Activated T-cell treated with anti-CD3 and anti-CD28 coated beads for 4 hours (primary cell): ENCODE measurements at regions not wholly inside any gene's neighbourhood (a gene's known extent, or its start where the extent isn't known, plus 50 kb on each side); places are given as distances from the start of the nearest gene placed in this dataset.
"Not testable (repeated sequence)": the region's sequence is repeated elsewhere in the genome, so short reads cannot be mapped to it uniquely, and the experiment has no call there.

Experiments used
- DNase-seq: peaks from one replicate; pipeline ENCODE4 v3.0.0-alpha.2; 2020

GRCh38 chr22:48937032-48937639 is 890.5 kb downstream of the BRD1 start:
- DNase-seq, result no peak

GRCh38 chr22:48936391-48936790 is 891.3 kb downstream of the BRD1 start:
- no peak for DNase-seq

- DNase-seq, result no peak
These were observed 893.2 kb downstream of the BRD1 start for GRCh38 chr22:48934446-48934845.

GRCh38 chr22:48931452-48931851 is 896.2 kb downstream of the BRD1 start:
- DNase-seq, result no peak

DNA sequence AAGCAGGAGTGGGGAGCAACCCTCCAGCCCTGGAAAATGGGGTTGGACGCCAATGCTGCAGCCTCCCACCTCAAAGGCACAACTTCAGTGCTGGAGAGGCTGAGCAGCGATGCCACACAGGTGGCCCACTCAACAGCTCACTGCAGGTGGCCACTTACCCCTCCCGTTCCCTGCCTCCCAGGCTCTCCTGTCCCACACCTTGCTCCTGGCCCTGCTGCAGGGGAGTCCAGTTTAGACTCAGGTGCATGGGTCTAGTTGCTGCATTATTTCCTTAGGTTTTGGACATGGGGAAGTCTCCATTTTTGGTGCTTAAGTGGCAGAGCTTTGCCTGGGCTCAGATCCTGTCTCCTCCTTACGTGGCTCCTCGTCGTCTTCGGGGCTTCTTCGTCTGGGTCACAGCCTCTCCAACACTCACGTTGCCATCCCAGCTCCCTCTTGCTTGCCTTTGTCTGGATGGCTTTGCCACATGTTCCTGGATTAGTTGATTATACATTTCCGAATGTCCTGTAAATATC is 898.3 kb downstream of the BRD1 start:
- DNase-seq, result no peak

DNA sequence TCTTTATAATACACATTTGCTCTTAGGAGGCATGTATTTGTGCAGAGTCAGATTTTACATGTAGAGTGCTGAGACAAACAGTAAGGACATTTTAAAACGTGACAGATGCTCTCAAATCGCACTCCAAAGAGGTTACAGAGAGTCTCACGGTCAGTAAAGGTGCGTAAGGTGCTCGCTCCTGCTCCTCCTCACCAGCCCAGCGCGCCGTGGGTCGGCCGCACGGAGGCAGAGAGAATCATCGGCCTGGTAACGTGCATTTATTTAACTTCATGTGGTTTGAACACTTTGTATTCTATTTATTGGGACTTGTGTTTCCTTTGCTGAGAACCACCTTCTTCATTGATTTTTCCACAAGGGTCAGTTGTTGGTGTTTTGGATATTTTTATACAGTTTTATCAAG is 900.1 kb downstream of the BRD1 start:
- DNase-seq, result no peak

DNA sequence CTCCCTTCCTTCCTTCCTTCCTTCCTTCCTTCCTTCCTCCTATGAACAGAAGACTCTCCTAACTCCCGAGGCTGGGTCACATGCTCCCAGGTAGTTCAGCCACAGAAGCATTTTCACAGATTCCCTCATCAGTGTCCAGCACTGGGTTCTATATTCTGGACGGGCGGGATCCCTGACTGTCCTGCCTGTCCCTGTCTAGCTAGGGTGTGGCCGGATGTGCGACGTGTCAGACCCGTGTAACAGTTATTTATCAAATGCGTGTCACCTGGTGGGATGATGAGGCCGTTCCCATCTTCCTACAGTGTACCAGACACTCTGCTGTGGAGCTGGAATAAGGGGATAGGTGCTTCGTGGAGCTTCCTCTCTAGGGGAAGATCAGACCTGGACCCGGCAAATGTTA is 901.0 kb downstream of the BRD1 start:
- DNase-seq, result no peak

DNA sequence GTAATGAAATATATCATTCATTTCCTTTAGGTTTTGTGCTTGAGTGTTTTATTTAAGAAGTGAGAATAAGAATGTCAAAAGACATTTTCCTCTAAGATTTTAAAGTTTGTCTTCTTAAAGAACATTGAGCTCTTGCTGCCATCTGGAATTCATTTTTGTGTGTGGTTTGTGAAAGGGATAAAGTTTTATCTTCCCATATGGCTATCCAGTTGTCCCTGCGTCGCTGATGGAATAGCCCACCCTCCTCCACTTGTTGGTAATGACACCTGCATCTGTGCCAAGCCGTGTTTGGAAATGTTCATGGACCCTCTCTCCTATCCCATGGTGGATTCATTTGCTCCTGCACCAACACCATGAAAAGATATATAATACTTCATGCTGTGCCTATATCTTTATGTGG is 901.5 kb downstream of the BRD1 start:
- DNase-seq, result no peak

- DNase-seq, result no peak
These were observed 902.2 kb downstream of the BRD1 start for GRCh38 chr22:48925450-48925849.

DNA sequence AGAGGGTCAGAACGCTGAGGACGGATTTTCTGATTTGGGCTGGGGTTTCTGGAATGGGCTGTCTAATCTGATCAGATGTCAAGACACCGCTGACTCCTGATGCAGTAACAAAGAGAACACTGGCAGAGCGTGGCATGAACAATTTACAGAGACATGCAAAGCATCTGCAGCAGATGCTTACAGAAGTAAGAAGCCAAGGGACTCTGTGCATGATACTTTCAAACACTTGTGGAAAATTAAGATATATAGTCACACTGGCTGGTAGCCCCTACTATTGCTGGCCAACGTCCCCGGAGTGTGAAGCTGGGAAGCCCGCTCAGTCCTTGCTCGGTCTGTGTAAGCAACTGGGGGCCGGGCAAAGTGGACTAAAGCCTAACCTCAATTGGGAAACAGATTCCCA is 903.7 kb downstream of the BRD1 start:
- DNase-seq, result no peak

DNA sequence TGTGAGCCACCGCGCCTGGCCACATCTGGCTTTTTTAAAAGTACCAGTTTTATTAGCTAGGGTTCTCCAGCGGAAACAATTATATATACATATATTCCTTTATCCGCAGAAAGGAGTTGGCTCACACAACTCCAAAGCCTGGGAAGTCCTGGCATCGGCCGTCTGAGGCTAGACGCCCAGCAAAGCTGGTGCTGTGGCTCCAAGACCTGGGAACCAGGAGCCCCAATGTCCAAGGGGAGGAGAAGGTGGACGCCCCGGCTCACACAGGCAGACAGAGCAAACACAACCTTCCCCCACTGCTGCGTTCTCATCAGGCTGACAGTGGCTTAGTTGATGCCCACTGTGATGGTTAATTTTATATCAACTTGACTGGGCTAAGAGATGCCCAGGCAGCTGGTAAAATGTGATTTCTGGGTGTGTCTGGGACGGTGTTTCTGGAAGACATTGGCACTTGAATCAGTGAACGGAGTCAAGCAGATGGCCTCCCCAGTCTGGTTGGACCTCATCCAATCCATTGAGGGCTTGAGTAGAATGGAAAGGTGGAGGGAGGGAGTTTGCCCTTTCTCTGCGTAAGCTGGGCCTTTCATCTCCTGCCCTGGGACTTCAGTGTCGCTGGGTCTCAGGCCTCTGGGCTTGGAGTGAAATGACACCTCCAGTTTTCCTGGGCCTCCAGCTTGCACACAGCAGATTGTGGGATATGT is 904.4 kb downstream of the BRD1 start:
- no peak for DNase-seq

DNA sequence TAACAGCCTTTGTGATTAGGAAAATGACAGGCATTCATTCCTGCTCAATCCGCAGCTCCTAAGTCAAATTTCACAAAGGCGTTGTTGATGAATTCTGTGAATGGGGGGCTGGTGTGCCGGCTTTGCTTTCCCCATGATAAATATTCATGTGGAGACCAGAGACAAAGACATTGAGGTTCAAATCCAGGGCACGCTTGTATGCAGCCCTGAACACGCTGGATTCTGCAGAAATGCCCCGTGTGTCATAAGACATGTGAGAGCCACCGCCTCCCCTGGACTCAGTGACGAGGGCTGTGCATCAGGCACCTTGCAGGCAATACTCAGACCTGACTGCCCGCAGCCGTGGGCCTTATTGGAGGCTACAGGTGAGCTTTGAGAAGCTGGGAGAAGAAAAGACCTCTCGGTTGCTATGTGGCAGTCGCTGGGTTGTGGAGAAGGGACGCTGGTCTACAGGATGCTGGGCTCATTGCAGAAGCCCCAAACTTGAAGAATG is 906.2 kb downstream of the BRD1 start:
- no peak for DNase-seq

- DNase-seq, result no peak
These were observed 906.9 kb downstream of the BRD1 start for GRCh38 chr22:48920776-48921241.

- DNase-seq, result no peak
These were observed 907.7 kb downstream of the BRD1 start for GRCh38 chr22:48919851-48920589.

GRCh38 chr22:48919187-48919590 is 908.5 kb downstream of the BRD1 start:
- no peak for DNase-seq

- DNase-seq, result no peak
These were observed 909.0 kb downstream of the BRD1 start for GRCh38 chr22:48918585-48919186.

DNA sequence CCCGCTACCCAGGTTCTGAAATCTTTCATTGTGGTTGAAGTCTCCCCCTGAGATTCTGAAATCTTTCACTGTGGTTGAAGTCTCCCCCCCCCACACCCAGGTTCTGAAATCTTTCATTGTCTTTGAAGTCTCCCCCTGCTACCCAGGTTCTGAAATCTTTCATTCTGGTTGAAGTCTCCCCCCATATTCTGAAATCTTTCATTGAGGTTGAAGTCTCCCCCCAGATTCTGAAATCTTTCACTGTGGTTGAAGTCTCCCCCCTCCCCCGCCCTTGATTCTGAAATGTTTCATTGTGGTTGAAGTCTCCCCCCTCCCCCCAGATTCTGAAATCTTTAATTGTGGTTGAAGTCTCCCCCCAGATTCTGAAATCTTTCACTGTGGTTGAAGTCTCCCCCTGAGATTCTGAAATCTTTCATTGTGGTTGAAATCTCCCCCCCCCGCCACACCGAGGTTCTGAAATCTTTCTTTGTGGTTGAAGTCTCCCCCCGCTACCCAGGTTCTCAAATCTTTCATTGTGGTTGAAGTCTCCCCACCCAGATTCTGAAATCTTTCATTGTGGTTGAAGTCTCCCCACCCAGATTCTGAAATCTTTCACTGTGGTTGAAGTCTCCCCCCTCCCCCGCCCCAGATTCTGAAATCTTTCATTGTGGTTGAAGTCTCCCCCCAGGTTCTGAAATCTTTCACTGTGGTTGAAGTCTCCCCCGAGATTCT is 915.2 kb downstream of the BRD1 start:
- DNase-seq, result not testable (repeated sequence)

DNA sequence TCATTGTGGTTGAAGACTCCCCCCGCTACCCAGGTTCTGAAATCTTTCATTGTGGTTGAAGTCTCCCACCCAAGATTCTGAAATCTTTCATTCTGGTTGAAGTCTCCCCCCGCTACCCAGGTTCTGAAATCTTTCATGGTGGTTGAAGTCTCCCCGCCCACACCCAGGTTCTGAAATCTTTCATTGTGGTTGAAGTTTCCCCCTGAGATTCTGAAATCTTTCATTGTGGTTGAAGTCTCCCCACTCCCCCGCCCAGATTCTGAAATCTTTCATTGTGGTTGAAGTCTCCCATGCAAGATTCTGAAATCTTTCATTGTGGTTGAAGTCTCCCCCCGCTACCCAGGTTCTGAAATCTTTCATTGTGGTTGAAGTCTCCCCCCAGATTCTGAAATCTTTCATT is 916.0 kb downstream of the BRD1 start:
- DNase-seq, result not testable (repeated sequence)

GRCh38 chr22:48911067-48911466 is 916.6 kb downstream of the BRD1 start:
- not testable (repeated sequence) for DNase-seq

DNA sequence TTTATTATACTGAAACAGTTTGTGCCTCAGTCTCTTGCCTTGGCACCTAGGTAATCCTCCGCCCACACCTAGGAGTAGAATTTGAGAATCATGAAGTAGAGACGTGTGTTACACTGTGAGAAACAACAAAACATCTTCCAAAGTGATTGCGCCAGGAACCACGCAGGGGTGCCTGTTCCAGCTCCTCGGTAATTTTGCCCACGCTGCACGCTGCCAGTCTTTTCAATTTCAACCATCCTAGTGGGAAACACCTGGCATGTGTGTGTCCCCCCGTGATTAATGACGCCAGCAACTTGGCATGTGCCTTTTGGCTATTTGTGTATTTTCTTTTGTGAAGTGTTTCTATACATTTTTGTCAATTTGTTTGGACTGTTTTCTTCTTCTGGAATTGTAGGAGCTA is 919.1 kb downstream of the BRD1 start:
- DNase-seq, result no peak

- no peak for DNase-seq
These were observed 920.1 kb downstream of the BRD1 start for GRCh38 chr22:48907591-48907990.

- no peak for DNase-seq
These were observed 921.3 kb downstream of the BRD1 start for GRCh38 chr22:48906216-48906835.
